Activated CD8-positive, alpha-beta memory T cell treated with anti-CD3 and anti-CD28 coated beads, Interleukin-2, amount 50 U/mL, for 24 hours (primary cell): ENCODE measurements at regions not wholly inside any gene's neighbourhood (a gene's known extent, or its start where the extent isn't known, plus 50 kb on each side); places are given as distances from the start of the nearest gene placed in this dataset.

Experiments used
- DNase-seq: peaks from one replicate; pipeline ENCODE4 v3.0.0-alpha.2; 2020; ENCODE audit errors: extremely low read depth

GRCh38 chr20:41671143-41671542, 53.0 kb upstream of the CHD6 start:
- DNase-seq, result no peak

GRCh38 chr20:41670631-41671030, 52.5 kb upstream of the CHD6 start:
- DNase-seq, result no peak

DNA sequence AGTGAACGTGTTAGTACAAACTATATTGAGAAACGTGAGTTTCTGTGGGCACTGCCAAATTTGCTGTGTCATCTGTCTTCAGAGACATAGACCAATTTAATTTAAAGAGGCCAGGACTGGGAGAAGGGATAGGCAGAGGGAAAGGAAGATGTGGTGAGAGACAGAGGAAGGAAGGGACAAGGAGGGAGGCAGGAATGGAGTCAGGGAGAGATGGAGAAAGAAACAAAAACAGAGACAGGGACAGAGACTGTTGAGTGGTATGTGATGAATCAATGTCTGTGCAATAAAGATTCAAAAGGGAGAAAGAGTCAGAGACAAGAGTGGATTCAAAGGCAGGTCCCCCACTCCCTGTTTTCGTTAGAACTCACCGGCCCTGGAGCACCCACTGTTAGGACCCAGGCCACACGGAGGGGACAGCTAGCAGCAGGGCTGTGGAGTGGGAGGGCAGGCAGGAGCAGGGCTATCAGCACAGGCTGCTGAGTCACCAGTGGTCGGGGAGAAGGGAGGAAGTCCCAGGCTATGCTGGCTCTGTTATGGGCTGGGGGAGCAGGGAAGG, 51.6 kb upstream of the CHD6 start:
- DNase-seq, result no peak

DNA sequence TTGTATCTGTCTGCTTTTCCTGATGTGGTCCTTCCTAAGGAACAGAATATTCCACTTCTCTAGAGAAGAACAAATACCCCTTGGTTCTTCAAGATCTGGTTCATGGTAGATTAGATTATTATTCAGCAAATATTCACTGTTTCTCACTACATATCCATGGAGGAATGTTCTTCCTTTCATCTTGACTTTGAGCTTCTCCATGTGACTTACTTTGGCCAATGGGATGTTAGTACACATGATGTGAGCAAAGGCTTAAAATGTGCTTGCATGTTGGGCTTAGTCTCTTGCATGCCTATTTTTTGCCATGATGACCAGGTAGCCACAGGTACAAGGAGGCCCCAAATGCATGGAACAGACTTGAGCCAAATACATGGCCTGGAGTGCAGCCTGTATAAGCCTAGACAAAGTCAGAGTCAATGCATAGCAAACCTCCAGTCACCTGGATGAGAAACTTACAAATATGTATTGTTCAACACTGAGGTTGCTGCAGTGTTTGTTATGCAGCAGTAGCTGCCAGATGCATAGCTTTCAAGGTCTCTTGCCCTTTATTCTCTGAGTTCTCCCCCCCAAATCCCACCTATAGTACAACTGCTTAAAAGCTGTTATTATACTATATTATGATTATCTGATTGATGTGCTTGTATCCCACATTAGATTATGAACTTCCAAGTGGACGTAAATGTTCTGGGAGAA, 50.0 kb upstream of the CHD6 start:
- DNase-seq, result no peak
